Heart right ventricle (tissue), 16 donors: ENCODE measurements at regions not wholly inside any gene's neighbourhood (a gene's known extent, or its start where the extent isn't known, plus 50 kb on each side); places are given as distances from the start of the nearest gene placed in this dataset.

Experiments
- ATAC-seq, 8 donors: fragments of 200-7000 bp; cut with Tn5 transposase; one replicate each; pipeline ENCODE4 v1.9.1; 2020; ENCODE audit warnings: mild to moderate bottlenecking in 8 of 8, moderate library complexity in 8 of 8, moderate number of reproducible peaks in 1 of 8
- DNase-seq, 2 donors: peaks; one replicate each; pipeline ENCODE4 v3.0.0-alpha.2; 2020
- H3K27ac ChIP-seq, 10 donors: fragments of 200-600 bp; sonication (generic) in 2 of 10; one replicate each; pipeline versions ENCODE4 v1.5.0 to v1.8.0; 2020 to 2022; ENCODE audit warnings: mild to moderate bottlenecking in 3 of 10
- H3K27me3 ChIP-seq, 7 donors: fragments of 200-600 bp; one replicate each; pipeline ENCODE4 v1.8.0; 2021 to 2022; ENCODE audit warnings: mild to moderate bottlenecking in 2 of 7
- H3K36me3 ChIP-seq, 9 donors: fragments of 200-600 bp; sonication (generic) in 1 of 9; one replicate each; pipeline versions ENCODE4 v1.5.0 to v1.8.0; 2020 to 2022; ENCODE audit warnings: mild to moderate bottlenecking in 2 of 9
- H3K4me1 ChIP-seq, 9 donors: fragments of 200-600 bp; sonication (generic) in 1 of 9; one replicate each; pipeline versions ENCODE4 v1.5.0 to v1.8.0; 2020 to 2022; ENCODE audit warnings: mild to moderate bottlenecking in 4 of 9
- H3K4me3 ChIP-seq, 10 donors: fragments of 200-600 bp; sonication (generic) in 2 of 10; one replicate each; pipeline versions ENCODE4 v1.5.0 to v1.8.0; 2020 to 2022; ENCODE audit warnings: mild to moderate bottlenecking in 7 of 10, moderate library complexity in 2 of 10
- H3K9me3 ChIP-seq, 11 donors: fragments of 200-600 bp in 10 of 11; sonication (generic) in 2 of 11; one replicate each; pipeline versions ENCODE4 v1.5.0 to v1.8.0; 2013 to 2022; ENCODE audit warnings: mild to moderate bottlenecking in 2 of 11, control low read depth in 1 of 11, moderate library complexity in 1 of 11
- CTCF ChIP-seq, 9 donors: fragments of 200-600 bp; sonication (generic) in 2 of 9; IDR thresholded peaks; one replicate each; pipeline versions ENCODE4 v1.5.0 to v1.8.0; 2021 to 2022; ENCODE audit warnings: antibody characterized with exemption in 9 of 9, mild to moderate bottlenecking in 5 of 9, moderate library complexity in 1 of 9
- WGBS, 2 donors: extraction: QIAGEN DNeasy Blood & Tissue Kit; methylation state at CpG; one replicate each; pipeline ENCODE4 v1.1.7; 2013; ENCODE audit warnings: inconsistent platforms in 1 of 2; 5-methylcytosine and 5-hydroxymethylcytosine counted together
- intact Hi-C, 10 donors: fragments of 100-400 bp; cut with DNase I; formaldehyde crosslinking; loops; one replicate each; pipeline versions ENCODE4 v1.11.1 to v1.14.2; 2022
- donor health status: Arrhythmogenic right ventricular cardiomyopathy.
- donor health status: ischemic (EF 13 %, LVEDD 7.1; RV severe dilation, severe dysfunction).
- donor health status: healthy with polysubstance abuse.
- donor health status: DM: no; HTN: yes; CAD: no.
- donor health status: DM: no; HTN: no; CAD: no.
- donor health status: ischemic (EF 25% LVEDD 6.9; RV normal size, moderate dysfunction).
- donor health status: ischemic (EF 25% LVEDD 5.7; RV mildly dilated, moderate dysfunction).
- donor health status: healthy.
- donor health status: DM: yes; HTN: yes; CAD: no.
- donor health status: Ischemic cardiomyopathy.
- donor health status: ischemic (EF 35%, LVEDD 5.7; RV mildly dilated, moderate dysfunction).
- donor health status: nonischemic (EF 11% LVEDD 7.7; RV severe dilation, severe dysfunction).
- donor health status: DM: yes; HTN: yes; CAD: no.
- donor health status: PGD.
- donor health status: ischemic (EF 29% LVEDD 5.4; RV normal size, mild dysfunction).
- donor health status: nonischemic (EF 23%, LVEDD 6.1; RV moderate dilation, normal function).

GRCh38 chr6:119736296-119737021 lies 386.9 kb upstream of the MAN1A1 start:
- intact Hi-C loops: loop anchor here in 2 of 10 donors (10.0 kb wide), 2 partner anchors 592 to 602 kb away; no protein-coding TSS in a partner anchor
- no peaks in the 10 kb centered on the region for H3K27me3 ChIP-seq
- no peak for ATAC-seq
- no peaks in the 10 kb centered on the region for H3K9me3 ChIP-seq
- no peak overlapping the region for H3K27ac ChIP-seq
- TF ChIP-seq CTCF (IDR thresholded peaks at IDR 0.05): no peak
- H3K36me3 ChIP-seq: no peaks in the 10 kb centered on the region
- H3K4me1 ChIP-seq: no peaks in the 10 kb centered on the region
- H3K4me3 ChIP-seq: no peak overlapping the region
- 53 to 55% methylated on average over 4 of the region's 4 CpGs for WGBS, 2 donors
- no peak for DNase-seq

- Histone ChIP-seq H3K9me3 (no peaks in the 10 kb centered on the region), H3K4me1 (no peaks in the 10 kb centered on the region), H3K36me3 (no peaks in the 10 kb centered on the region), H3K27ac (no peak overlapping the region), H3K4me3 (no peak overlapping the region), H3K27me3 (no peaks in the 10 kb centered on the region)
- intact Hi-C loops: loop anchor here in 2 of 10 donors (10.0 kb wide), 2 partner anchors 591 to 601 kb away; no protein-coding TSS in a partner anchor
- DNase-seq: no peak
- WGBS, 2 donors: 70 to 74% methylated on average over 4 of the region's 4 CpGs
- ATAC-seq: no peak
- TF ChIP-seq CTCF (IDR thresholded peaks at IDR 0.05): no peak
Observed at GRCh38 chr6:119735530-119735929, 386.0 kb upstream of the MAN1A1 start.

- DNase-seq: no peak
- Histone ChIP-seq H3K9me3 (no peaks in the 10 kb centered on the region), H3K36me3 (no peaks in the 10 kb centered on the region), H3K27ac (no peak overlapping the region), H3K27me3 (no peaks in the 10 kb centered on the region), H3K4me3 (no peak overlapping the region), H3K4me1 (no peaks in the 10 kb centered on the region)
- 95 to 98% methylated on average over 1 of the region's 1 CpG for WGBS, 2 donors
- no peak for ATAC-seq
- TF ChIP-seq CTCF (IDR thresholded peaks at IDR 0.05): no peak
- intact Hi-C loops: loop anchor here in 2 of 10 donors (10.0 kb wide), 2 partner anchors 589 to 599 kb away; no protein-coding TSS in a partner anchor
Observed at GRCh38 chr6:119734227-119734626, 384.7 kb upstream of the MAN1A1 start.

GRCh38 chr6:119728935-119729334 lies 379.4 kb upstream of the MAN1A1 start:
- Histone ChIP-seq H3K27ac (no peak overlapping the region), H3K27me3 (no peaks in the 10 kb centered on the region), H3K36me3 (no peaks in the 10 kb centered on the region), H3K9me3 (peaks cover 0 to 12% (median 0%) of the 10 kb centered on the region in 11 donors), H3K4me1 (no peaks in the 10 kb centered on the region), H3K4me3 (no peak overlapping the region)
- no peak for ATAC-seq
- intact Hi-C loops: no loop called here
- no peak for DNase-seq
- 71 to 74% methylated on average over 3 of the region's 3 CpGs for WGBS, 2 donors
- TF ChIP-seq CTCF (IDR thresholded peaks at IDR 0.05): no peak
